Stimulated activated CD8-positive, alpha-beta memory T cell treated with anti-CD3 and anti-CD28 coated beads, Interleukin-7, amount 100 ng/mL, for 1 hour (primary cell): ENCODE measurements at regions not wholly inside any gene's neighbourhood (a gene's known extent, or its start where the extent isn't known, plus 50 kb on each side); places are given as distances from the start of the nearest gene placed in this dataset.

Experiments
- DNase-seq, 2 donors: peaks; one replicate each; pipeline ENCODE4 v3.0.0-alpha.2; 2020; ENCODE audit warnings: low read depth in 2 of 2

- no peak for DNase-seq
Observed at GRCh38 chr18:40956213-40956612, 998.8 kb upstream of the PIK3C3 start.

GRCh38 chr18:40955351-40955750 is 999.7 kb upstream of the PIK3C3 start:
- no peak for DNase-seq

- no peak for DNase-seq
Observed at GRCh38 chr18:40949114-40949950, 1005.7 kb upstream of the PIK3C3 start.

GRCh38 chr18:40944576-40944975 is 1010.5 kb upstream of the PIK3C3 start:
- DNase-seq = no peak

- no peak for DNase-seq
Observed at GRCh38 chr18:40939656-40940515, 1015.1 kb upstream of the PIK3C3 start.

GRCh38 chr18:40938615-40939014 is 1016.4 kb upstream of the PIK3C3 start:
- DNase-seq = no peak

- DNase-seq = no peak
Observed at GRCh38 chr18:40937386-40937785, 1017.6 kb upstream of the PIK3C3 start.

GRCh38 chr18:40935423-40935822 is 1019.6 kb upstream of the PIK3C3 start:
- no peak for DNase-seq

GRCh38 chr18:40932862-40933261 is 1022.2 kb upstream of the PIK3C3 start:
- no peak for DNase-seq

GRCh38 chr18:40930211-40930882 is 1024.7 kb upstream of the PIK3C3 start:
- no peak for DNase-seq

- no peak for DNase-seq
Observed at GRCh38 chr18:40929399-40929798, 1025.6 kb upstream of the PIK3C3 start.

- no peak for DNase-seq
Observed at GRCh38 chr18:40926679-40927078, 1028.4 kb upstream of the PIK3C3 start.

- DNase-seq = no peak
Observed at GRCh38 chr18:40925071-40925541, 1029.9 kb upstream of the PIK3C3 start.

- no peak for DNase-seq
Observed at GRCh38 chr18:40921845-40922629, 1033.0 kb upstream of the PIK3C3 start.

GRCh38 chr18:40917056-40917455 is 1038.0 kb upstream of the PIK3C3 start:
- DNase-seq = no peak

- DNase-seq = no peak
Observed at GRCh38 chr18:40915724-40916123, 1039.3 kb upstream of the PIK3C3 start.

- DNase-seq = no peak
Observed at GRCh38 chr18:40911582-40912254, 1043.3 kb upstream of the PIK3C3 start.

- DNase-seq = no peak
Observed at GRCh38 chr18:40911041-40911440, 1044.0 kb upstream of the PIK3C3 start.

- DNase-seq = no peak
Observed at GRCh38 chr18:40907842-40908241, 1047.2 kb upstream of the PIK3C3 start.

- DNase-seq = no peak
Observed at GRCh38 chr18:40904295-40904694, 1050.7 kb upstream of the PIK3C3 start.

- DNase-seq = no peak
Observed at GRCh38 chr18:40902436-40902835, 1052.6 kb upstream of the PIK3C3 start.
